GM06990 (cell line): ENCODE measurements at regions not wholly inside any gene's neighbourhood (a gene's known extent, or its start where the extent isn't known, plus 50 kb on each side); places are given as distances from the start of the nearest gene placed in this dataset.

Source experiments
- DNase-seq: peaks from one replicate; pipeline ENCODE4 v3.0.0-alpha.2; 2011; ENCODE audit not compliant: insufficient read length; ENCODE audit errors: extremely low read depth
- H3K27me3 ChIP-seq: replicated peaks from 2 replicates; pipeline ENCODE4 v1.6.0; 2011; ENCODE audit warnings: low read length; ENCODE audit not compliant: control insufficient read depth, insufficient read depth
- H3K36me3 ChIP-seq: 2 replicates; pipeline ENCODE4 v1.5.1; 2011; ENCODE audit warnings: low read length; ENCODE audit not compliant: control insufficient read depth, insufficient read depth
- H3K4me3 ChIP-seq: replicated peaks from 2 replicates; pipeline ENCODE4 v1.5.1; 2011; ENCODE audit warnings: low read depth, mild to moderate bottlenecking, control low read depth, low read length
- CTCF ChIP-seq: IDR thresholded peaks from 2 replicates; pipeline ENCODE4 v1.5.1; 2011; ENCODE audit warnings: low read length, control low read depth, mild to moderate bottlenecking, inconsistent platforms; ENCODE audit not compliant: insufficient read depth, poor library complexity, severe bottlenecking

DNA sequence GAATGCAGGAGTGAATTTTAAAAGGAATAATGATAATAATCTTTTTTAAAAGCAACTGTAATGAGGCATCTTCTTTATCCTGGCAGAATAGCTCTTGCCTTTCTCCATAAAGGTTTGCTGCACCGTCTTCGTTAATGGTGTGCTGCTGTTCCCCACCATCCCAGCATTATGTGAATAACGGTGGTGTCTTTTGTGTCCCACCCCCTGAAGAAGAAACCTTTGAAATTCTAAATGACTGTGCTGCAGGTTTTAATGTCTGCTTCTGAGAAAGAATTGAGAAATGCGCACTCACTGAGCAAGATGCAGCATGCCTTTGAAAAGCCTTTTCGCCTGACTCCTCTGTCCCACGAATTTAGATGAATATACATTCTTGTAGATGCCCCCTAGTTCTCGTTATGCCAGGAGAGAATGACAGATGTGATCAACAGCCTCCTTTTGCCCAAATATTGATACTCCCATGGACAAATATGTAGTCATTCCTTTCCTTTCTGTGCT is 246.1 kb upstream of the ZNF462 start:
- no peak for DNase-seq
- no peaks in the 10 kb centered on the region for H3K27me3 ChIP-seq
- no peak overlapping the region for H3K4me3 ChIP-seq
- no peak for TF ChIP-seq CTCF
- no peaks in the 10 kb centered on the region for H3K36me3 ChIP-seq

GRCh38 chr9:106619211-106619610 is 243.8 kb upstream of the ZNF462 start:
- Histone ChIP-seq H3K36me3 (no peaks in the 10 kb centered on the region), H3K4me3 (no peak overlapping the region), H3K27me3 (no peaks in the 10 kb centered on the region)
- DNase-seq: no peak
- no peak for TF ChIP-seq CTCF

- TF ChIP-seq CTCF: no peak
- no peak for DNase-seq
- H3K27me3 ChIP-seq: no peaks in the 10 kb centered on the region
- H3K36me3 ChIP-seq: no peaks in the 10 kb centered on the region
- no peak overlapping the region for H3K4me3 ChIP-seq
Measured at GRCh38 chr9:106620081-106620480, 242.9 kb upstream of the ZNF462 start.

GRCh38 chr9:106620866-106621265 is 242.1 kb upstream of the ZNF462 start:
- TF ChIP-seq CTCF: no peak
- Histone ChIP-seq H3K27me3 (no peaks in the 10 kb centered on the region), H3K4me3 (no peak overlapping the region), H3K36me3 (no peaks in the 10 kb centered on the region)
- no peak for DNase-seq

- no peak for DNase-seq
- H3K27me3 ChIP-seq: no peaks in the 10 kb centered on the region
- H3K4me3 ChIP-seq: no peak overlapping the region
- TF ChIP-seq CTCF: no peak
- H3K36me3 ChIP-seq: no peaks in the 10 kb centered on the region
Measured at GRCh38 chr9:106621313-106622163, 241.4 kb upstream of the ZNF462 start.
